ENCODE measurements at regions not wholly inside any gene's neighbourhood (a gene's known extent, or its start where the extent isn't known, plus 50 kb on each side); places are given as distances from the start of the nearest gene placed in this dataset.

DNA sequence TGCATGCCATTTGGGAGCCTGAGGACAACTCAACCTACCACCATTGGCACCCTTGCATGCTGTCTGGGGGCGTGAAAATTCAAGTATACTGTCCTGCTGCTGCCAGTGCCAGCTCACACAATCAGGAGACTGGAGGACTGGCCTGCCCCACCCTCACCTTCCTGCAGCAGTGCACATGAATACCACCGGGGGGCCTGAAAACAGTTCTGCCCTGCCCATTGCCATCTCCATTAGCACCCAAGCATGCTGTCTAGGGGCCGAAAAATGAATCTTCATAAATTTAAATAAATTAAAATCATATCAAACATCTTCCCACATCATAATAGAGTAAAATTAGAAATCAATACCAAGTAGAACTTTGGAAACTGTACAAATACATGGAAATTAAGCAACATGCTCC is 322.1 kb upstream of the TMPRSS15 start:
- TF ChIP-seq, protein P1, sequence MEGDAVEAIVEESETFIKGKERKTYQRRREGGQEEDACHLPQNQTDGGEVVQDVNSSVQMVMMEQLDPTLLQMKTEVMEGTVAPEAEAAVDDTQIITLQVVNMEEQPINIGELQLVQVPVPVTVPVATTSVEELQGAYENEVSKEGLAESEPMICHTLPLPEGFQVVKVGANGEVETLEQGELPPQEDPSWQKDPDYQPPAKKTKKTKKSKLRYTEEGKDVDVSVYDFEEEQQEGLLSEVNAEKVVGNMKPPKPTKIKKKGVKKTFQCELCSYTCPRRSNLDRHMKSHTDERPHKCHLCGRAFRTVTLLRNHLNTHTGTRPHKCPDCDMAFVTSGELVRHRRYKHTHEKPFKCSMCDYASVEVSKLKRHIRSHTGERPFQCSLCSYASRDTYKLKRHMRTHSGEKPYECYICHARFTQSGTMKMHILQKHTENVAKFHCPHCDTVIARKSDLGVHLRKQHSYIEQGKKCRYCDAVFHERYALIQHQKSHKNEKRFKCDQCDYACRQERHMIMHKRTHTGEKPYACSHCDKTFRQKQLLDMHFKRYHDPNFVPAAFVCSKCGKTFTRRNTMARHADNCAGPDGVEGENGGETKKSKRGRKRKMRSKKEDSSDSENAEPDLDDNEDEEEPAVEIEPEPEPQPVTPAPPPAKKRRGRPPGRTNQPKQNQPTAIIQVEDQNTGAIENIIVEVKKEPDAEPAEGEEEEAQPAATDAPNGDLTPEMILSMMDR (IDR thresholded peaks at IDR 0.05), result no peak
- no peak for TF ChIP-seq TCF7L2 (IDR thresholded peaks at IDR 0.05; ENCODE audit: low read depth, low read length)
- TF ChIP-seq POLR2AphosphoS5 (IDR thresholded peaks at IDR 0.05; ENCODE audit: low read depth, low read length), result no peak
- TF ChIP-seq, protein P2, sequence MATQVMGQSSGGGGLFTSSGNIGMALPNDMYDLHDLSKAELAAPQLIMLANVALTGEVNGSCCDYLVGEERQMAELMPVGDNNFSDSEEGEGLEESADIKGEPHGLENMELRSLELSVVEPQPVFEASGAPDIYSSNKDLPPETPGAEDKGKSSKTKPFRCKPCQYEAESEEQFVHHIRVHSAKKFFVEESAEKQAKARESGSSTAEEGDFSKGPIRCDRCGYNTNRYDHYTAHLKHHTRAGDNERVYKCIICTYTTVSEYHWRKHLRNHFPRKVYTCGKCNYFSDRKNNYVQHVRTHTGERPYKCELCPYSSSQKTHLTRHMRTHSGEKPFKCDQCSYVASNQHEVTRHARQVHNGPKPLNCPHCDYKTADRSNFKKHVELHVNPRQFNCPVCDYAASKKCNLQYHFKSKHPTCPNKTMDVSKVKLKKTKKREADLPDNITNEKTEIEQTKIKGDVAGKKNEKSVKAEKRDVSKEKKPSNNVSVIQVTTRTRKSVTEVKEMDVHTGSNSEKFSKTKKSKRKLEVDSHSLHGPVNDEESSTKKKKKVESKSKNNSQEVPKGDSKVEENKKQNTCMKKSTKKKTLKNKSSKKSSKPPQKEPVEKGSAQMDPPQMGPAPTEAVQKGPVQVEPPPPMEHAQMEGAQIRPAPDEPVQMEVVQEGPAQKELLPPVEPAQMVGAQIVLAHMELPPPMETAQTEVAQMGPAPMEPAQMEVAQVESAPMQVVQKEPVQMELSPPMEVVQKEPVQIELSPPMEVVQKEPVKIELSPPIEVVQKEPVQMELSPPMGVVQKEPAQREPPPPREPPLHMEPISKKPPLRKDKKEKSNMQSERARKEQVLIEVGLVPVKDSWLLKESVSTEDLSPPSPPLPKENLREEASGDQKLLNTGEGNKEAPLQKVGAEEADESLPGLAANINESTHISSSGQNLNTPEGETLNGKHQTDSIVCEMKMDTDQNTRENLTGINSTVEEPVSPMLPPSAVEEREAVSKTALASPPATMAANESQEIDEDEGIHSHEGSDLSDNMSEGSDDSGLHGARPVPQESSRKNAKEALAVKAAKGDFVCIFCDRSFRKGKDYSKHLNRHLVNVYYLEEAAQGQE (IDR thresholded peaks at IDR 0.05; ENCODE audit: insufficient read depth in 1 of 2, low read depth in 2 of 2, low read length in 1 of 2), result no peak
